GM18867 (cell line): ENCODE measurements at regions not wholly inside any gene's neighbourhood (a gene's known extent, or its start where the extent isn't known, plus 50 kb on each side); places are given as distances from the start of the nearest gene placed in this dataset.

Source experiments
- ATAC-seq: cut with Tn5 transposase; IDR thresholded peaks from one replicate; pipeline ENCODE4 v1.9.1; 2021; ENCODE audit warnings: mild to moderate bottlenecking, moderate library complexity; ENCODE audit not compliant: unreplicated experiment

- ATAC-seq = no peak
Observed at GRCh38 chr13:33742321-33742720, 75.6 kb upstream of the RFC3 start.

- ATAC-seq = peak; percentile 81
Observed at GRCh38 chr13:33743438-33744368, 74.2 kb upstream of the RFC3 start.

GRCh38 chr13:33744589-33745369, 73.2 kb upstream of the RFC3 start:
- ATAC-seq = no peak

GRCh38 chr13:33745370-33746324, 72.3 kb upstream of the RFC3 start:
- peak; percentile 74 for ATAC-seq

GRCh38 chr13:33746867-33747266, 71.1 kb upstream of the RFC3 start:
- no peak for ATAC-seq

GRCh38 chr13:33751151-33751550, 66.8 kb upstream of the RFC3 start:
- no peak for ATAC-seq

- ATAC-seq = no peak
Observed at GRCh38 chr13:33752094-33752493, 65.9 kb upstream of the RFC3 start.

- no peak for ATAC-seq
Observed at GRCh38 chr13:33752597-33752996, 65.4 kb upstream of the RFC3 start.

GRCh38 chr13:33756929-33757328, 61.0 kb upstream of the RFC3 start:
- ATAC-seq = no peak

- peak; percentile 77 for ATAC-seq
Observed at GRCh38 chr13:33757713-33758112, 60.2 kb upstream of the RFC3 start.

GRCh38 chr13:33758113-33758512, 59.8 kb upstream of the RFC3 start:
- ATAC-seq = peak; percentile 65

GRCh38 chr13:33761740-33762139, 56.2 kb upstream of the RFC3 start:
- no peak for ATAC-seq

GRCh38 chr13:33763021-33763420, 54.9 kb upstream of the RFC3 start:
- no peak for ATAC-seq

GRCh38 chr13:33764716-33765115, 53.2 kb upstream of the RFC3 start:
- ATAC-seq = no peak

- no peak for ATAC-seq
Observed at GRCh38 chr13:33766329-33767123, 51.4 kb upstream of the RFC3 start.

- no peak for ATAC-seq
Observed at GRCh38 chr13:33767140-33767539, 50.8 kb upstream of the RFC3 start.
